K562 (cell line): ENCODE measurements at regions not wholly inside any gene's neighbourhood (a gene's known extent, or its start where the extent isn't known, plus 50 kb on each side); places are given as distances from the start of the nearest gene placed in this dataset.

Source experiments
- ELF4 ChIP-seq: fragments of 450-650 bp; formaldehyde crosslinking; IDR thresholded peaks from 2 replicates; pipeline ENCODE4 v1.4.0; 2022; ENCODE audit warnings: missing genetic modification characterization
- HBP1 ChIP-seq: fragments of 450-650 bp; formaldehyde crosslinking; IDR thresholded peaks from 2 replicates; pipeline ENCODE4 v1.4.0; 2022; ENCODE audit warnings: missing genetic modification characterization
- KLF6 ChIP-seq: fragments of 250-450 bp; sonication (Bioruptor Pico); IDR thresholded peaks from 2 replicates; pipeline ENCODE4 v1.4.0; 2020; ENCODE audit warnings: mild to moderate bottlenecking, moderate library complexity, borderline replicate concordance
- MAFK ChIP-seq: IDR thresholded peaks from 2 replicates; pipeline ENCODE4 v1.6.1; 2011; ENCODE audit warnings: low read length, improper control_type of control experiment
- MXI1 ChIP-seq: IDR thresholded peaks from 2 replicates; pipeline ENCODE4 v1.6.1; 2011; ENCODE audit warnings: low read depth, mild to moderate bottlenecking, improper control_type of control experiment, low read length
- SMAD2 ChIP-seq: fragments of 150-350 bp; IDR thresholded peaks from 2 replicates; pipeline ENCODE4 v1.6.1; 2014; ENCODE audit warnings: low read depth, mild to moderate bottlenecking, low read length
- SMAD4 ChIP-seq: fragments of 250-450 bp; sonication (Bioruptor Pico); conservative IDR thresholded peaks from 2 replicates; pipeline ENCODE4 v1.8.0; 2021; ENCODE audit warnings: inconsistent platforms, mild to moderate bottlenecking, moderate library complexity
- TBL1XR1 ChIP-seq, 2 experiments: IDR thresholded peaks; 2 replicates each; pipeline ENCODE4 v1.6.1; 2012; ENCODE audit warnings: improper control_type of control experiment in 2 of 2, low read length in 2 of 2, mild to moderate bottlenecking in 1 of 2
- TOE1 ChIP-seq, 2 experiments: fragments of 450-650 bp in 1 of 2; sonication (generic) in 1 of 2; formaldehyde crosslinking in 1 of 2; IDR thresholded peaks; 2 replicates each; pipeline versions ENCODE4 v1.7.1 to v1.8.0; 2016 to 2022; ENCODE audit warnings: borderline replicate concordance in 2 of 2, mild to moderate bottlenecking in 2 of 2, antibody characterized with exemption in 1 of 2, inconsistent platforms in 1 of 2, low read depth in 1 of 2, missing genetic modification reagents in 1 of 2, moderate library complexity in 1 of 2
- XRCC4 ChIP-seq: IDR thresholded peaks from one replicate; pipeline ENCODE4 v1.6.1; 2011; ENCODE audit not compliant: insufficient read depth, insufficient read length; ENCODE audit errors: extremely low read depth
- ZNF311 ChIP-seq: fragments of 250-450 bp; sonication (Bioruptor Pico); IDR thresholded peaks from 2 replicates; pipeline ENCODE4 v1.4.0; 2020; ENCODE audit warnings: mild to moderate bottlenecking, moderate library complexity
- TF ChIP-seq, protein P1 (sequence below): fragments of 450-650 bp; IDR thresholded peaks from 2 replicates; pipeline ENCODE4 v1.7.0; 2016; ENCODE audit warnings: borderline replicate concordance
- TF ChIP-seq, protein P2 (sequence below): fragments of 450-650 bp; IDR thresholded peaks from 2 replicates; pipeline ENCODE4 v1.6.1; 2017; ENCODE audit warnings: antibody characterized with exemption
- TF ChIP-seq, protein P3 (sequence below): fragments of 450-650 bp; formaldehyde crosslinking; IDR thresholded peaks from 2 replicates; pipeline ENCODE4 v1.4.0; 2020; ENCODE audit warnings: mild to moderate bottlenecking, moderate library complexity

DNA sequence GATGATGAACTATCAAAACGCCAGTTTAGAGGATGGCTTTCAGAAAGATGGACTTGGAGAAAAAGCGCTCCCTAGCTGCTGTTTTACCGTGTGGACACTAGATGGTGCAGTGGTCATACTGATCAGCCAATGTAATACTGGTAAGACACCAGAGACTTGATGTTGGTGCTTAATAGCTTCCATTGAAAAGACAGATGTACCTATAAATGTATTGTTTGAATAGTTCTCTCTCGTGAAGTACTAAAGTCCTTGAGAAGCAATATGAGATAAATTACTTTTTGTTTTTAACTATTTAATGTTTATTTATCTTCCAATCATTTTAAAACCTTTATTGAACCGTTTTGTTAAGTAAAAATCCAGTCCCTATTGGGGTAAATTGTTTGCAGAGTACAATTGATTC is 63.9 kb upstream of the FUCA2 start (continued):
- TF ChIP-seq XRCC4 (no peak), TBL1XR1 (IDR thresholded peaks at IDR 0.05; ENCODE audit: low read length in 2 of 2) (no peak), ZNF311 (CRISPR knock-in tag) (no peak), TOE1 (IDR thresholded peaks at IDR 0.05; ENCODE audit: borderline replicate concordance) (no peak), TOE1 (CRISPR knock-in tag; IDR thresholded peaks at IDR 0.05; ENCODE audit: borderline replicate concordance, low read depth) (no peak), ELF4 (CRISPR knock-in tag) (no peak), MAFK (no peak), SMAD4 (CRISPR knock-in tag) (no peak), HBP1 (CRISPR knock-in tag) (no peak), SMAD2 (no peak), MXI1 (no peak), KLF6 (CRISPR knock-in tag) (no peak)
- TF ChIP-seq, protein P1, sequence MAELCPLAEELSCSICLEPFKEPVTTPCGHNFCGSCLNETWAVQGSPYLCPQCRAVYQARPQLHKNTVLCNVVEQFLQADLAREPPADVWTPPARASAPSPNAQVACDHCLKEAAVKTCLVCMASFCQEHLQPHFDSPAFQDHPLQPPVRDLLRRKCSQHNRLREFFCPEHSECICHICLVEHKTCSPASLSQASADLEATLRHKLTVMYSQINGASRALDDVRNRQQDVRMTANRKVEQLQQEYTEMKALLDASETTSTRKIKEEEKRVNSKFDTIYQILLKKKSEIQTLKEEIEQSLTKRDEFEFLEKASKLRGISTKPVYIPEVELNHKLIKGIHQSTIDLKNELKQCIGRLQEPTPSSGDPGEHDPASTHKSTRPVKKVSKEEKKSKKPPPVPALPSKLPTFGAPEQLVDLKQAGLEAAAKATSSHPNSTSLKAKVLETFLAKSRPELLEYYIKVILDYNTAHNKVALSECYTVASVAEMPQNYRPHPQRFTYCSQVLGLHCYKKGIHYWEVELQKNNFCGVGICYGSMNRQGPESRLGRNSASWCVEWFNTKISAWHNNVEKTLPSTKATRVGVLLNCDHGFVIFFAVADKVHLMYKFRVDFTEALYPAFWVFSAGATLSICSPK: no peak
- TF ChIP-seq, protein P2, sequence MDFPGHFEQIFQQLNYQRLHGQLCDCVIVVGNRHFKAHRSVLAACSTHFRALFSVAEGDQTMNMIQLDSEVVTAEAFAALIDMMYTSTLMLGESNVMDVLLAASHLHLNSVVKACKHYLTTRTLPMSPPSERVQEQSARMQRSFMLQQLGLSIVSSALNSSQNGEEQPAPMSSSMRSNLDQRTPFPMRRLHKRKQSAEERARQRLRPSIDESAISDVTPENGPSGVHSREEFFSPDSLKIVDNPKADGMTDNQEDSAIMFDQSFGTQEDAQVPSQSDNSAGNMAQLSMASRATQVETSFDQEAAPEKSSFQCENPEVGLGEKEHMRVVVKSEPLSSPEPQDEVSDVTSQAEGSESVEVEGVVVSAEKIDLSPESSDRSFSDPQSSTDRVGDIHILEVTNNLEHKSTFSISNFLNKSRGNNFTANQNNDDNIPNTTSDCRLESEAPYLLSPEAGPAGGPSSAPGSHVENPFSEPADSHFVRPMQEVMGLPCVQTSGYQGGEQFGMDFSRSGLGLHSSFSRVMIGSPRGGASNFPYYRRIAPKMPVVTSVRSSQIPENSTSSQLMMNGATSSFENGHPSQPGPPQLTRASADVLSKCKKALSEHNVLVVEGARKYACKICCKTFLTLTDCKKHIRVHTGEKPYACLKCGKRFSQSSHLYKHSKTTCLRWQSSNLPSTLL: no peak
- TF ChIP-seq, protein P3, sequence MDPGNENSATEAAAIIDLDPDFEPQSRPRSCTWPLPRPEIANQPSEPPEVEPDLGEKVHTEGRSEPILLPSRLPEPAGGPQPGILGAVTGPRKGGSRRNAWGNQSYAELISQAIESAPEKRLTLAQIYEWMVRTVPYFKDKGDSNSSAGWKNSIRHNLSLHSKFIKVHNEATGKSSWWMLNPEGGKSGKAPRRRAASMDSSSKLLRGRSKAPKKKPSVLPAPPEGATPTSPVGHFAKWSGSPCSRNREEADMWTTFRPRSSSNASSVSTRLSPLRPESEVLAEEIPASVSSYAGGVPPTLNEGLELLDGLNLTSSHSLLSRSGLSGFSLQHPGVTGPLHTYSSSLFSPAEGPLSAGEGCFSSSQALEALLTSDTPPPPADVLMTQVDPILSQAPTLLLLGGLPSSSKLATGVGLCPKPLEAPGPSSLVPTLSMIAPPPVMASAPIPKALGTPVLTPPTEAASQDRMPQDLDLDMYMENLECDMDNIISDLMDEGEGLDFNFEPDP (CRISPR knock-in tag): no peak
